IPS-NIHi7 (cell line): ENCODE measurements at regions not wholly inside any gene's neighbourhood (a gene's known extent, or its start where the extent isn't known, plus 50 kb on each side); places are given as distances from the start of the nearest gene placed in this dataset.

ENCODE experiments used
- DNase-seq: peaks from one replicate; pipeline ENCODE4 v3.0.0; 2012; ENCODE audit warnings: mixed read lengths; ENCODE audit errors: extremely low spot score

- no peak for DNase-seq
Measured at GRCh38 chr4:108366716-108367115, 198.0 kb upstream of the LEF1 start.

GRCh38 chr4:108365551-108365950 lies 196.8 kb upstream of the LEF1 start:
- DNase-seq: no peak

- DNase-seq: no peak
Measured at GRCh38 chr4:108361886-108362285, 193.2 kb upstream of the LEF1 start.

GRCh38 chr4:108361446-108361820 lies 192.7 kb upstream of the LEF1 start:
- no peak for DNase-seq

- DNase-seq: peak; percentile 68
Measured at GRCh38 chr4:108360754-108361445, 192.2 kb upstream of the LEF1 start.

- DNase-seq: peak; percentile 43
Measured at GRCh38 chr4:108359986-108360681, 191.4 kb upstream of the LEF1 start.

- no peak for DNase-seq
Measured at GRCh38 chr4:108359130-108359985, 190.6 kb upstream of the LEF1 start.

GRCh38 chr4:108355902-108356535 lies 187.3 kb upstream of the LEF1 start:
- no peak for DNase-seq

GRCh38 chr4:108355186-108355901 lies 186.6 kb upstream of the LEF1 start:
- DNase-seq: no peak

- DNase-seq: no peak
Measured at GRCh38 chr4:108352664-108353308, 184.1 kb upstream of the LEF1 start.

- DNase-seq: no peak
Measured at GRCh38 chr4:108351791-108352190, 183.1 kb upstream of the LEF1 start.

GRCh38 chr4:108350332-108350731 lies 181.6 kb upstream of the LEF1 start:
- DNase-seq: no peak

- no peak for DNase-seq
Measured at GRCh38 chr4:108346818-108347210, 178.1 kb upstream of the LEF1 start.

GRCh38 chr4:108345862-108346817 lies 177.4 kb upstream of the LEF1 start:
- no peak for DNase-seq

GRCh38 chr4:108342325-108342970 lies 173.7 kb upstream of the LEF1 start:
- DNase-seq: no peak

GRCh38 chr4:108337923-108338322 lies 169.2 kb upstream of the LEF1 start:
- DNase-seq: no peak

- no peak for DNase-seq
Measured at GRCh38 chr4:108336076-108336475, 167.3 kb upstream of the LEF1 start.

GRCh38 chr4:108335081-108335480 lies 166.3 kb upstream of the LEF1 start:
- DNase-seq: no peak

GRCh38 chr4:108334031-108334430 lies 165.3 kb upstream of the LEF1 start:
- DNase-seq: no peak
